Lower lobe of right lung (tissue), 2 donors: ENCODE measurements at regions not wholly inside any gene's neighbourhood (a gene's known extent, or its start where the extent isn't known, plus 50 kb on each side); places are given as distances from the start of the nearest gene placed in this dataset.

ENCODE experiments used
- ATAC-seq, 2 donors: fragments of 200-7000 bp; cut with Tn5 transposase; one replicate each; pipeline ENCODE4 v1.9.1; 2020 to 2022; ENCODE audit warnings: mild to moderate bottlenecking in 2 of 2, moderate library complexity in 2 of 2
- DNase-seq: peaks from one replicate; pipeline ENCODE4 v3.0.0-alpha.2; 2020
- H3K27ac ChIP-seq: fragments of 200-600 bp; one replicate; pipeline ENCODE4 v1.8.0; 2022
- H3K27me3 ChIP-seq: fragments of 200-600 bp; one replicate; pipeline ENCODE4 v1.8.0; 2022; ENCODE audit warnings: low read depth
- H3K36me3 ChIP-seq: fragments of 200-600 bp; one replicate; pipeline ENCODE4 v1.8.0; 2022; ENCODE audit warnings: mild to moderate bottlenecking
- H3K4me1 ChIP-seq: fragments of 200-600 bp; one replicate; pipeline ENCODE4 v1.8.0; 2022
- H3K4me3 ChIP-seq: fragments of 200-600 bp; one replicate; pipeline ENCODE4 v1.8.0; 2022; ENCODE audit warnings: mild to moderate bottlenecking
- H3K9me3 ChIP-seq: fragments of 200-600 bp; one replicate; pipeline ENCODE4 v1.8.0; 2022
- intact Hi-C: fragments of 100-400 bp; cut with DNase I; formaldehyde crosslinking; loops from one replicate; pipeline ENCODE4 v1.11.0; 2022
- TF ChIP-seq, protein P1 (sequence below): fragments of 200-600 bp; IDR thresholded peaks from one replicate; pipeline ENCODE4 v1.8.0; 2022; ENCODE audit warnings: antibody characterized with exemption, mild to moderate bottlenecking
- donor health status: DM: no; HTN: yes; CAD: no; lungs with severe emphysema.

DNA sequence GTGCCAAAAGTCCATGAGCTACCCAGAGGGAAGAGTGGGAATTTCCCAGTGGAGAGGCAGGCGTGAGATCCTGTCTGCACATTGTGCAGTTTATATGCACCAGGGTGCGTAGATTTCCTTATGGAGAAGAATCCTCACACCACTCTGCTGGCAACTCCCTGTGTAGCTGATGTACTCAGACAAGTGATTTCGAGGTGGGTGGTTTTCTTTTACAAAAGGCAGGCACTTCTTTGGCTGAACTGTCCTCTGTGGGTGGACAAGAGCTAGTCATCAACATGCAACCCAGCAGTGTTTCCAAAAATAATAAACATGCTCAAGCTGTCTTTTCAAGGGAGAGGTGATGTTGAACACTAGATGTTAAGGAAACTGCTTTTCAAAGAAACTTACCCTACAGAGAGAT is 121.7 kb upstream of the NXT1 start:
- Histone ChIP-seq H3K27me3 (no peaks in the 10 kb centered on the region), H3K27ac (no peak overlapping the region), H3K9me3 (no peaks in the 10 kb centered on the region), H3K36me3 (no peaks in the 10 kb centered on the region), H3K4me3 (no peak overlapping the region), H3K4me1 (peaks cover 7% of the 10 kb centered on the region)
- DNase-seq (no peak), ATAC-seq (no peak)
- intact Hi-C loops = no loop called here
- TF ChIP-seq, protein P1, sequence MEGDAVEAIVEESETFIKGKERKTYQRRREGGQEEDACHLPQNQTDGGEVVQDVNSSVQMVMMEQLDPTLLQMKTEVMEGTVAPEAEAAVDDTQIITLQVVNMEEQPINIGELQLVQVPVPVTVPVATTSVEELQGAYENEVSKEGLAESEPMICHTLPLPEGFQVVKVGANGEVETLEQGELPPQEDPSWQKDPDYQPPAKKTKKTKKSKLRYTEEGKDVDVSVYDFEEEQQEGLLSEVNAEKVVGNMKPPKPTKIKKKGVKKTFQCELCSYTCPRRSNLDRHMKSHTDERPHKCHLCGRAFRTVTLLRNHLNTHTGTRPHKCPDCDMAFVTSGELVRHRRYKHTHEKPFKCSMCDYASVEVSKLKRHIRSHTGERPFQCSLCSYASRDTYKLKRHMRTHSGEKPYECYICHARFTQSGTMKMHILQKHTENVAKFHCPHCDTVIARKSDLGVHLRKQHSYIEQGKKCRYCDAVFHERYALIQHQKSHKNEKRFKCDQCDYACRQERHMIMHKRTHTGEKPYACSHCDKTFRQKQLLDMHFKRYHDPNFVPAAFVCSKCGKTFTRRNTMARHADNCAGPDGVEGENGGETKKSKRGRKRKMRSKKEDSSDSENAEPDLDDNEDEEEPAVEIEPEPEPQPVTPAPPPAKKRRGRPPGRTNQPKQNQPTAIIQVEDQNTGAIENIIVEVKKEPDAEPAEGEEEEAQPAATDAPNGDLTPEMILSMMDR = no peak

DNA sequence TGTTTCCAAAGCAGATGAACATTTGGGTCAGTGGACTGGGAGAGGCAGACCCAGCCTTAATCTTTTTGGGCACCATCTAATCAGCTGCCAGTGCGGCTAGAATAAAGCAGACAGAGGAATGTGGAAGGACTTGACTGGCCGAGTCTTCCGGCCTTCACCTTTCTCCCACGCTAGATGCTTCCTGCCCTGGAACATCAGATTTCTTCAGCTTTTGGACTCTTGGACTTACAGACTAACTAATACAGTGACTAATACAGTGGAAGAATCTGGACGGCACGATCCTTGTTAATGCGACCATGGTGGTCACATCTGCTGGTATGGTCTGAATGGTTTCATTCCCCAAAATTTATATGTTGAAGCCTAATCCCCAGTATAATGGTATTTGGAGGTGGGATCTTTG is 122.6 kb upstream of the NXT1 start:
- H3K36me3 ChIP-seq = no peaks in the 10 kb centered on the region
- H3K27me3 ChIP-seq = no peaks in the 10 kb centered on the region
- ATAC-seq (no peak), DNase-seq (no peak)
- no peak overlapping the region for H3K27ac ChIP-seq
- H3K4me1 ChIP-seq = peaks cover 7% of the 10 kb centered on the region
- H3K4me3 ChIP-seq = no peak overlapping the region
- TF ChIP-seq, protein P1 = no peak
- intact Hi-C loops = no loop called here
- H3K9me3 ChIP-seq = no peaks in the 10 kb centered on the region

DNA sequence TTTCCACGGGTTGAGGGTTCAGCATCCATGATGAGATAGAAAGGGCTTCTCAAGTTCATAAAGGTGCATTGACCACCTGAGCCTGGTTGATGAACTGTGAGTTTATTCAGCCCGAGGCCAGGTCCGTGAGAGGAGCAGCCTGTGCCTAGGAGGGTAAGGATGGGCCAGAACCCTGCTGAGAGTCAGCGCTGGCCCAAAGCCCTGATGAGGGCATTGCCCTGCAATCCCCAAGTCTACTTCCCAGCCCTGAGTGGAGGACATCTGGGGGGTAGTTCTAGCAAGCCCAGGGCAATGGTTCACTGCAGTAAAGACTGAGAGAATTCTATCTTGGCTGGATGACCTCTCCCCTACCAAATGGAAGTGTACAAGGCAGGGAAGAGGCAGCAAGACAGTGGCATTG is 123.3 kb upstream of the NXT1 start:
- Histone ChIP-seq H3K36me3 (no peaks in the 10 kb centered on the region), H3K4me3 (no peak overlapping the region), H3K9me3 (peaks cover 1% of the 10 kb centered on the region), H3K4me1 (peaks cover 7% of the 10 kb centered on the region), H3K27ac (no peak overlapping the region), H3K27me3 (no peaks in the 10 kb centered on the region)
- ATAC-seq = no peak
- intact Hi-C loops = no loop called here
- no peak for DNase-seq
- TF ChIP-seq, protein P1 = no peak

DNA sequence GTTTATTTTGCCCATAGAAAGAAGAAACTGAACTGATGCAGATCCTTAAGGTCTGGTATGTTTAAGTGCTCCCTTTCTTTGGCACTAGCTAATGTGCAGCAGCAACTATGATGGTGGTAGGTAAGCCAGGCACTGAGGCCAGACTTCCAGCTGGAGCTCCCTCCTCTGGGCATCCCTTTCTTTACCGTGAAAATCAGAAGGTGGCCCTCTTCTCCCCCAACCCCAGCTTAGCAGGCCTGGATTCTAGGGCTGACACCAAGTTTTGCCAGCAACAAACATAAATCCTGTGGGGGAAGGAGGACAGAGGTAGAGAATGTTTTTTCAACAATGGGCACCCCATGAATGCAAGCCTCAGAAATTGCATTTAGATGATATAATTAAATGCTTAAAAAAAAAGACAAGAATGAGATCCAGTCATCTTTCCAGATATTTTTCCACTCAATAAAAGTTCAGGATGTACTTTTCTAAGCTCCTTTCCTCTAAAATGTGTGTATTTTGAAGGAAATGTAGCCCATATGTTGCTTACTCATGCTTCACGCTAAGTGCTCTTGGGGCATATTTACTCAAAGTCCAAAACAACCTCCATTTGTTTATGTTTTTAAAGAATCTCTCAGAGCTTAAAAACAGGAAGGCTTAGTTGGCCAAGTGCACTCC is 123.9 kb upstream of the NXT1 start:
- Histone ChIP-seq H3K9me3 (peaks cover 6% of the 10 kb centered on the region), H3K36me3 (no peaks in the 10 kb centered on the region), H3K4me1 (peaks cover 7% of the 10 kb centered on the region), H3K27ac (no peak overlapping the region), H3K4me3 (no peak overlapping the region), H3K27me3 (no peaks in the 10 kb centered on the region)
- ATAC-seq (no peak), DNase-seq (no peak)
- intact Hi-C loops = no loop called here
- TF ChIP-seq, protein P1 = no peak

DNA sequence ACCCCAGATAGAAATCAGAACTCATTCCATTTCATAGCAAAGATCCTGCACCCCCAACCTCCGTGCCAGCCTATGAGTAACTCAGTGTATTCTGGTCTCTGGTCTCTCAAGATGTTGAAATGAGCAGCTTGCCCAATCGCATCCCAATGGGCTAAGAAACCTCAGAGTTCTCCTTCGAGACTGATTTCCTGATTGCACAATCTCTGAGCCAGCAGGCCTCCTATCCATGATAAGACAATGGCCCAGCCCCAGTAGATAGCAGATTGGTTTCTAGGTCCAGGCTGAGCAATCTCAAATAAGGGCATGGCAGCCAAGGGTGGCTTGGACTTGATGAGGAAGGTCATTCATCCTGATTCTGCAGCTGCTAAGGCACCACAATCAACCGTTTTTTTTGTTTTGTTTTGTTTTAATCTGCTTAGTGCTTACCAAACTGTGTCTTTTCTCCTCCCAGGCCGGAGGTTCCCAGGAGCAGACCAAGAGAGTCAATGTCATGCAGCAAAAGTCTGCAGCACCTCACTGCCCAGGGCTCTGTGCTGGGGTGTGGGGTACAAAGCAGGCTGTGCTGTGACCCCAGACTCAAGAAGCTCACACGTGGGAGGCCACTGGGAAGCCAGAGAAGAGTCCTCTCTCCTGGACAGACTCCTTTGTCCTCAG is 125.1 kb upstream of the NXT1 start:
- peak; percentile 86 to 88 for ATAC-seq
- Histone ChIP-seq H3K36me3 (no peaks in the 10 kb centered on the region), H3K27ac (no peak overlapping the region), H3K27me3 (no peaks in the 10 kb centered on the region), H3K9me3 (peaks cover 6% of the 10 kb centered on the region), H3K4me3 (no peak overlapping the region), H3K4me1 (peaks cover 7% of the 10 kb centered on the region)
- TF ChIP-seq, protein P1 = no peak
- peak; percentile 67 for DNase-seq
- intact Hi-C loops = no loop called here
